Posterior vena cava (tissue), 2 donors: ENCODE measurements at regions not wholly inside any gene's neighbourhood (a gene's known extent, or its start where the extent isn't known, plus 50 kb on each side); places are given as distances from the start of the nearest gene placed in this dataset.

ENCODE experiments used
- DNase-seq: peaks from one replicate; pipeline ENCODE4 v3.0.0-alpha.2; 2020; ENCODE audit warnings: low spot score
- intact Hi-C, 2 donors: fragments of 100-400 bp; cut with DNase I; formaldehyde crosslinking; loops; one replicate each; pipeline versions ENCODE4 v1.14.1 to v1.14.2; 2022 to 2023
- donor health status: DM: yes; HTN: yes; CAD: no.
- donor health status: DM: yes; HTN: yes; CAD: no.

- no peak for DNase-seq
- intact Hi-C loops, result no loop called here
These were observed 653.8 kb downstream of the NPHP4 start for GRCh38 chr1:5338466-5338865.

GRCh38 chr1:5333291-5333690 is 658.9 kb downstream of the NPHP4 start:
- intact Hi-C loops, result no loop called here
- no peak for DNase-seq

GRCh38 chr1:5331101-5331500 is 661.1 kb downstream of the NPHP4 start:
- intact Hi-C loops, result no loop called here
- DNase-seq, result no peak

GRCh38 chr1:5329068-5329739 is 663.0 kb downstream of the NPHP4 start:
- intact Hi-C loops, result no loop called here
- DNase-seq, result no peak

- no peak for DNase-seq
- intact Hi-C loops, result no loop called here
These were observed 667.3 kb downstream of the NPHP4 start for GRCh38 chr1:5324883-5325282.

- intact Hi-C loops, result no loop called here
These were observed 663.9 kb downstream of the AJAP1 start for GRCh38 chr1:5318143-5318816.

GRCh38 chr1:5317391-5317790 is 663.0 kb downstream of the AJAP1 start:
- DNase-seq, result no peak
- intact Hi-C loops, result no loop called here

More at GRCh38 chr1:5318143-5318816, 663.9 kb downstream of the AJAP1 start:
- no peak for DNase-seq

- intact Hi-C loops, result no loop called here
- no peak for DNase-seq
These were observed 658.5 kb downstream of the AJAP1 start for GRCh38 chr1:5312862-5313261.

GRCh38 chr1:5312293-5312674 is 657.9 kb downstream of the AJAP1 start:
- intact Hi-C loops, result no loop called here
- DNase-seq, result no peak

- DNase-seq, result no peak
- intact Hi-C loops, result no loop called here
These were observed 657.4 kb downstream of the AJAP1 start for GRCh38 chr1:5311634-5312292.

GRCh38 chr1:5311147-5311546 is 656.7 kb downstream of the AJAP1 start:
- intact Hi-C loops, result no loop called here
- no peak for DNase-seq

- intact Hi-C loops, result no loop called here
- DNase-seq, result no peak
These were observed 653.8 kb downstream of the AJAP1 start for GRCh38 chr1:5308249-5308648.

GRCh38 chr1:5304702-5305101 is 650.3 kb downstream of the AJAP1 start:
- intact Hi-C loops, result no loop called here
- DNase-seq, result no peak

- intact Hi-C loops, result no loop called here
- DNase-seq, result no peak
These were observed 644.0 kb downstream of the AJAP1 start for GRCh38 chr1:5298376-5298775.

- intact Hi-C loops, result no loop called here
- no peak for DNase-seq
These were observed 643.5 kb downstream of the AJAP1 start for GRCh38 chr1:5297886-5298239.

GRCh38 chr1:5297180-5297885 is 642.9 kb downstream of the AJAP1 start:
- intact Hi-C loops, result no loop called here
- DNase-seq, result no peak

GRCh38 chr1:5296557-5297179 is 642.3 kb downstream of the AJAP1 start:
- intact Hi-C loops, result no loop called here
- no peak for DNase-seq

GRCh38 chr1:5296095-5296494 is 641.7 kb downstream of the AJAP1 start:
- no peak for DNase-seq
- intact Hi-C loops, result no loop called here

- intact Hi-C loops, result no loop called here
- no peak for DNase-seq
These were observed 637.5 kb downstream of the AJAP1 start for GRCh38 chr1:5291889-5292288.
